Mammary epithelial cell (primary cell): ENCODE measurements at regions not wholly inside any gene's neighbourhood (a gene's known extent, or its start where the extent isn't known, plus 50 kb on each side); places are given as distances from the start of the nearest gene placed in this dataset.

ENCODE experiments used
- CTCF ChIP-seq, 2 donors: IDR thresholded peaks in 1 of 2; conservative IDR thresholded peaks in 1 of 2; 2 replicates each; pipeline ENCODE4 v1.5.1; 2011 to 2012; ENCODE audit warnings: inconsistent platforms in 2 of 2, low read length in 2 of 2, mild to moderate bottlenecking in 2 of 2, control low read depth in 1 of 2, low read depth in 1 of 2; ENCODE audit not compliant: insufficient read depth in 1 of 2; ENCODE audit errors: extremely low read depth in 1 of 2
- EZH2 ChIP-seq: IDR thresholded peaks from 2 replicates; pipeline ENCODE4 v1.6.1; 2012; ENCODE audit warnings: low read length, inconsistent platforms, borderline replicate concordance

- no peak for TF ChIP-seq CTCF (conservative IDR thresholded peaks at IDR 0.05 in 1 of 2, IDR thresholded peaks at IDR 0.05 in 1 of 2; ENCODE audit: extremely low read depth in 1 of 2, insufficient read depth in 1 of 2, low read depth in 1 of 2, low read length in 2 of 2)
- TF ChIP-seq EZH2, result no peak
Measured at GRCh38 chr13:63026285-63026797, 1610.7 kb upstream of the PCDH20 start.
